Activated CD4-positive, alpha-beta T cell treated with anti-CD3 and anti-CD28 coated beads, Interleukin-2, amount 50 U/mL, for 1 hour (primary cell): ENCODE measurements at regions not wholly inside any gene's neighbourhood (a gene's known extent, or its start where the extent isn't known, plus 50 kb on each side); places are given as distances from the start of the nearest gene placed in this dataset.
"Not testable (repeated sequence)": the region's sequence is repeated elsewhere in the genome, so short reads cannot be mapped to it uniquely, and the experiment has no call there.

Experiments used
- DNase-seq: peaks from one replicate; pipeline ENCODE4 v3.0.0-alpha.2; 2020

DNA sequence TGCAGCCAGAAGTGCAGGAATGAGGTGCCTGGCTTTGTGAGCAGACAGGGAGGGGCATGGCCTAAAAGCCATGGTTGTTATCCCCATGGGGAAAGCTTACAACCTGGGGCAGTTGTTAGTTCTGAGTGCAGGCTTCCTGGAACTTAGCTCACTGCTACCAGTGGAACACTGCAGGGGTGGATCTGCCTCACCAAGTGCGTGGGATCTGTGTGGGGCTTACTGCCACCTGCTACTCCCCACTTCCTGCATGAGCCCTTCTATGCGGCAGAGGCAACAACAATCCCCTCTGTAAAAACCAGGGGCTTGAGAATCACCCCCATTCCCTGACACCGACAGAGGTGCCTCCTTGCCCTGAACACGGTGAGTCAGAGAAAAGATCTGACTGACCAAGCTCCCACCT is 174.6 kb downstream of the SPIN4 start:
- DNase-seq, result not testable (repeated sequence)

DNA sequence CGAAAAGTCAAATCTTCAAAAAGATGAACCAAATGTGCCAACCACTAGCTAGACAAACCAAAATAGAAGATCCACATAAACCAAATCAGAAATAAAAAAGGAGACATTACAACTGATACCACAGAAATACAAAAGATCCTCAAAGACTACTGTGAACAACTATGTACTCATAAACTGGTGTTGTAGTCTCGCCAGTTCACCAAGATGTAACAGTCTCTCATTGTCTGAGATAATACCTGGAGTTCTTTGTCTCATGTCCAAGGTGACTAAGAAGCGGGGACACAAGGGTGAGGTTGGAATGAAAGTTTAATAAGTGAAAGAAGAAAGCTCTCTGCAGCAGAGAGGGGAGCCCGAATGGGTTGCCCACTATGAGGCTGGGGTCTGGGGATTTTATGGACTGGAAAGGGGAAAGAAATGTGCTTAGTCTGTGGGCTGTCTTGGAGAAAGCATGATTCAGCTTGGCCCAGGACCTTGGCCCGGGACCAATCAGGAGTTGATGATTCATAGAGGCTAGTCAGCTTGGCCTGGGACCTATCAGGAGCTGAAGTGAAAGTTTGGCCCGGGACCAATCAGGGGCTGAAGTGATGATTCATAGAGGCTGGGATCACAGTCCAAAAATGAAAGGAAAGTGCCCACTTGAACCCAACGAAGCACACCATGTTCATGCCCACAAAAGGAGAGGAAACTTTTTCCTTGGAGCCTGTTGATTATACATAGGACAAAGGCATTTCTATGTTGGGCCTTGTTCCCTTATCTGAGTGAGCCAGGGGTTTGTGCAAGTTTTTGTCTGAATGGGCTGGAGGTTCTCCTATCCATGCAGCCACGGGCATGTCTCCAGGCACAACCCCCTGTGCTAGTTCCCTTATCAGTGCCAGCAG is 177.1 kb downstream of the SPIN4 start:
- DNase-seq, result not testable (repeated sequence)

DNA sequence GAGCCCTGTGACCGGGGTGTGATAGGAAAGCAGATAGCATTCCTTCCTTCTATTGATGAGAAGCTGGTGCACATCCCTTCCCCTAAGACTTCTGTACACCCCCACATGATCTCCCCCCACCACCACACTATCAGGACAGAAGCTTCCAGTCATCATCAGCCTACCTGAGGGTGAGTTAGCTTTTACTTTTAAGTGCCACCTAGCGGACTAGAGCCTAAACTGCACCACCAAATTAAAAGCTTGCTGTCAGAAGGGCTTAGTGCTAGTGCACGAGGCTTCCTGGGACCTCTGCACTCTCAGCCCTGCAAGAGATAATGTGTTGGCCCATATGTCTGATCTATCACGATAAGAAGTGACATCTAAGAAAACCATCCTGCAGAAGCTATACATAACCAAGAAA is 181.7 kb downstream of the SPIN4 start:
- DNase-seq, result not testable (repeated sequence)

DNA sequence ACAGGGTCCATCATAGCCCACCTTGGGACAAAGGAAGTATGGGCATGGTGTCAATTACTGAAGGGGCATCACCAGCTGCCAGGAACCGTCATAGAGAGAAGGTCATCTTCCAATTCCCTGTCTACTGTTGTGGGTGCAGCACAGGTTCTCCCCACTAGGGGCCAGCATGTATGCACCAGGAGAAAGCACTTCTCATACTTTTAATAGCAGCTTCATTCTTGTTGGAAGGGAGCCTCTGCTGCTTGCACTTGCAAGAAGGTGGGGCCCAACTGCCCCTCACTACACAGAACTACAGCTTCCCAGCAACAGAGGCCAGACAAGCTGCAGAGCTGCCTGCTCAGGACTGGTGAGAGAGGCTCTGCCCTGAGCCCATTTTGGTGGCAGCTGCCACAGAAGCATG is 182.2 kb downstream of the SPIN4 start:
- DNase-seq, result not testable (repeated sequence)

DNA sequence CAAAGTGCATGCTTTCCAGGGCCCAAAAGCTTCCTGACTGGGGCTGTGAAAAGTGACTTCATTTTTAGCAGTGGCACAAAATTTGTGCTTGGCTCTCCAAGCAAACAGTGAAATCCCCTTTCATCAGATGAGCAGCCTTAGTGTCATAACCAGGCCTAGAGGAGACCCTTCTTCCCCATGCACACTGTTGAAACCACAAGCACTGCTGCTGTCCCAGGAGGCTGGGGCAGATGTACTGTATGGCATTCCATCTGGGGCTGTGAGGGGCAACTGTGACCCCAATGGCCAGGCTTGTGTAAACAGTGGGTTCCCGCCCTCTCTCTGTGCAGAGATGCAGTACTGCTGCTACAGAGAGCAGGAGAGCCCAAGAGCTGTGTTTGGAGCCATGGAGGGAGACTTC is 184.1 kb downstream of the SPIN4 start:
- DNase-seq, result not testable (repeated sequence)

DNA sequence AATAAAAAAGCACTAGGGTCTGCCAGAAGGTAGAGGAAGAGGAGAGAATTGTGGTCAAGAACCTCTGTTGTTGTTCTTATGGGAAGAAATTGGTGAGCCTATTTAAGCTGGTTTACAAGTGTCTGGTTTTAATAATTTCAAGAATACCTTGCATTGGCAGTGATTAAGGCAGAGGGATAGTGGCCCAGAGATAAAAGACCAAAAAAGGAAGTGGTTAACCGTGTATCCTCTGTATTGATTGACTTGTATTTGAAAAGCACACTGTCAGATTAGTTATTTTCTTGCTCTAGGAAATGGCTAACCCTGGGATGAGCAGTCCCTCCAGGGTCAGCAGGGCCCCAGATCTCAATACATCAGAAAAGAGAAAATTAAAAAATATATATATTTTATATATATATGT is 190.1 kb downstream of the SPIN4 start:
- DNase-seq, result not testable (repeated sequence)

DNA sequence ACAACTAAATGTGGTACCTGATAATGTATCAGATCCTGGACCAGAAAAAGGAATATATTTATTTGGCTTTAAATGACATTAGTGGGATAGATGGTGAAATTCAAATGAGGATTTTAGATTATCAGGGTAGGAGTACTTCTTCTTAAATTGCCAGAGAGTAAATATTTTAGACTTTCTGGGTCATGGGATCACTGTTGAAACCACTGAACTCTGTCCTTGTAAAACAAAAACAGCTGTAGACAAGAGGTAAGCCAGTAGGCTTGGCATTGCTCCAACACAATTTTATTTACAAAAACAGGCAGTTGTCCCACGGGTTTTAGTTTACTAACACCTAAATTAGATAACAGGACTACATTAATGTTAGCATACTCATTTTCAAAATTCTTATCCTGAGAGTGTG is 190.8 kb downstream of the SPIN4 start:
- DNase-seq, result not testable (repeated sequence)

DNA sequence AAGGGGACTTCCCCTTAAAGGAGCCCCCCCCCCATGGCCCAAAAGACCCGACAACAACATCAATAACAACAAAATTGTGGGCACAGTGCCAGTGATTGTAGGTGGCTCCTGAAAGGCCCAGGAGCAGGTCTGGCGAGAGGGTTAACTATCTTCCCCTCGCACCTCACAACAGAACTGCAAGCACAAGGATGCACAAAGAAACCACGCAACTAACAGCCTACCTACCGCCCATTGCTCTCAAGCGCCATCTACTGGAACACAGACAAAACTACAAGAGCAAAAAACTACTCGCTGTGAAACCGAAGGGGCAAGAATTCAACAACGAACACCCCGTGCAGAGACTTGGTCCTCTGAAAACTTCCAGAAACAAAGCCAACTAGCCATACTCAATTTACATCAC is 205.6 kb downstream of the SPIN4 start:
- DNase-seq, result not testable (repeated sequence)

DNA sequence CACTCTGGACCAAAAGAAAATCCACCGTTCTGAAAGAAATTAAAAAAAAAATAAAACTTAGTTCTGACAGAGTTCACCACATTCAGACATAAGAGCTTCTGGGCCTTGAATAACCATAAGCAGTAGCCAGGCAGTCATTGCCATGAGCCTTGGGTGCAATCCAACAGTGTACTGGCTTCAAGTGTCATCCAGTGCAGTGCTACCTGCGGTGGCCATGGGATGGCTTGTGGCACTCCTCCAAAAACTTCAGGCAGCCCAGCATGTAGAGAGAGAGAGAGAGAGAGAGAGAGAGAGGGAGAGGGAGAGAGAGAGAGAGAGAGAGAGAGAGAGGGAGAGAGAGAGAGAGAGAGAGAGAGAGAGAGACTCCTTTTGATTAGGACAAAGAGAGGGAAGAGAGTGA is 208.5 kb downstream of the SPIN4 start:
- not testable (repeated sequence) for DNase-seq

DNA sequence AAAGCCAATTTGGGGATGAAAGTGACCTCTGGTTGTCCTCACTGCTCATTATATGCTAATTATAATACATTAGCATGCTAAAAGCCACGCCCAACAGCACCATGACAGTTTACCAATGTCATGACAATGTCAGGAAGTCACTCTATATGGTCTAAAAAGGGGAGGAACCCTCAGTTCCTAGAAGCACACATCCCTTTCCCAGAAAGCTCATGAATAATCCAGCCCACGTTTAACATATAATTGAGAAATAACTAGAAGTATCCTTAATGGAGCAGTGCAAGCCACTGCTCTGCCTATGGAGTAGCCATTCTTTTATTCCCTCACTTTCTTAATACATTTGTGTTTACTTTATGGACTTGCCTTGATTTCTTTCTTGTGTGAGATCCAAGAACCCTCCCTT is 215.3 kb downstream of the SPIN4 start:
- DNase-seq, result not testable (repeated sequence)

DNA sequence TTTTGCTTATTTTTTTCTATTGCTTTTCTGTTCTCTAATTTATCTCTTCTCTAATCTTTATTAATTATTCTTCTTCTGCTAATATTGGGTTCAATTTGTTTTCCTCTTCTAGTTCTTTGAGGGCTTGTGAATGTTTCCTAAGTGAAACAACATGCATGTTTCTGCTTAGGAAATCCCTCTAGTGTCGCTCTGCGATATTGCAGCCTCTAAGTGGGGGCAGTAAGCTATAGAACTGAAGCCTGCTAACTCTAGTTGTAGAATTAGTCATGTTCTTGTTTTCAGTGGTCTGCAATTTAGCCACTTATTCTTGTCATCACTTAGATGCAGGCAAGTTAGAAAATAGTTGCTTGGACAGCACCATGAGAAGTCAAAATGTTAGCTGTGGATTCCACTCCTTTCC is 222.6 kb downstream of the SPIN4 start:
- DNase-seq, result no peak

DNA sequence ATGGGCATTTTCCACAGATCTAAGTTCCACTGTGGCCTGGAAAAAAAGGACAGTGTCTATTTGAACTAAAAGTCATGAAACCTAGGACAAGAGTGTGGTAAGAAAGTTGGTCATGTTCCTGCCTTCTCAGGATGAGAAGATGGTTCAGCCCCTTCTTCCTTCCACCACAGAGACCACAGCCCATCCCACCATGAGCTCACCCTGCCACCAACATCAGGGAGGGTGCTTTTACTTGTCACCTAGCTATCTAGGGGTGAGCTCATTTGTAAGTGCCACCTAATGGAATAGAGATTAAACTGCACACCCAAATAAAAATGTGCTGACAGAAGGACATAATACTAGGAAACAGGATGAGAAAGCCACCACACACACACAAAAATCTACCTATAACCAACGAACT is 235.9 kb downstream of the SPIN4 start:
- no peak for DNase-seq

DNA sequence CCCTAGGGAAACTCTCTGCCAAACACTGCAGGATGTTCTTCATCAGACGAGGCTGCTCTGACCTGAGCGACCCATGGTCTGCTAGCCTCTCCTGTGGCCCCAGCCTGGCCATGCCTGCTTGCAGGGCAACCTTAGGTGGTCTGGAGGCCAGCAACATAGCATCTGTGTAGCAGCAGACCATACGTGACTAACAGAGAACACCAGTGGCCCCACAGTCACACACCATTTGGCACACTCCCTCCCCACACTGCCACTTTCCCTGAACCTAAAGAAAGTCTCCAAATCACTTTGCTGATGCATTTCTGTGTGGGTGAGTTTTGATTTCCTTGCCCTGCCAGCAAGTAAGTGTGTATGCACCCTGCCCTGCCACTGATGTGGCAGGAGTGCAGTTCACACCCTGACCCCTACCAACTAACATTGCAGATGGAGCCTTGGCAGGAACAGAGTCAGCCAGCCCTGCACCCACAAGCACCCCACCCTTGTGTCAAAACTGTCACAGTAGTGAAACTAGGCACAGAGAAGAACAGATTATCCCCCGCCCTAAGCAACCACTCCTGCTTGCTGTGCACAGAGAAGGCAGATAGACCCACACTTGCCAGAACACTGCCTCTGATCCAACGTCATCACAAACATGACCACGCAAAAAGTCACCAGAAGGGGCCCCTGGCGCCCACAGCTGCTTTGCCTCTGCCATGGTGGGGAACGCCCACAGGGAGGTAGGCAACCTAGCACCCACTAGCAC is 249.1 kb downstream of the SPIN4 start:
- DNase-seq, result no peak

DNA sequence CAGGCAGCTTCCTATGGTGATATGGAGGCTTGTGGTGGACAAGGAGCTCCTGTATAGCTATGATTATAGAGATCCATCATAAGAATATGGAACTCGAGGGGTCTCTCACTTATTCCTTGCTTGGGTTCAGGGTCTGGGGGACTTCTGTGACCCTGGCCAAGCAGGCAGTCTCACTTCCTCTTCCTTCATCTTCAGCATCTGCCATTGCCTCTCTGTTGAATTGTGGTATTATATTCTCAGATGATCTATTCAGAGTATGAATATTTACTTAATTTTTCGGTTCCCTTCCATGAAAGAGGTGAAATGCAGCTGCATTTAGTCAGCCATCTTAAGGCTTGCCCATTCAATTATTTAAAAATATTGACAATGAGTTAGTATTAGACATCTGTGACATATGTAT is 292.9 kb downstream of the SPIN4 start:
- DNase-seq, result no peak

DNA sequence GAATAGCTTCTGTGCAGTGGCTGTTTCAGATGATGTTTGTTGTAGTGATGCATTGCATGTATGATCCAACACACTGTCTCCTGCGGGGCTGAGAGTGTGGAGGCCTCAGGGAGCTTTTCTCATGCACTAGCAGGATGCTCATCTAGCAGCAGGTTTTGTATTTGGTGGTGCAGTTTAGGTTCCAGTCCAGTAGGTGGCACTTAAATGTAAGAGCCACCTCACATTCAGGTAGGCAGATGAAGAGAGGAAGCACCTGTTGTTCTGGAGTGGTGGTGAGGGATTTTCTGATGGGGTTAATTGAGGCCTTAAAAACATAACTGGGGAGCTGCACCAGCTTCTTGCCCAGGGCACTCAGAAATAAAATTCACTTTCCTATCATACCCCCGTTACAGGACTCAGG is 300.9 kb downstream of the SPIN4 start:
- DNase-seq, result no peak

DNA sequence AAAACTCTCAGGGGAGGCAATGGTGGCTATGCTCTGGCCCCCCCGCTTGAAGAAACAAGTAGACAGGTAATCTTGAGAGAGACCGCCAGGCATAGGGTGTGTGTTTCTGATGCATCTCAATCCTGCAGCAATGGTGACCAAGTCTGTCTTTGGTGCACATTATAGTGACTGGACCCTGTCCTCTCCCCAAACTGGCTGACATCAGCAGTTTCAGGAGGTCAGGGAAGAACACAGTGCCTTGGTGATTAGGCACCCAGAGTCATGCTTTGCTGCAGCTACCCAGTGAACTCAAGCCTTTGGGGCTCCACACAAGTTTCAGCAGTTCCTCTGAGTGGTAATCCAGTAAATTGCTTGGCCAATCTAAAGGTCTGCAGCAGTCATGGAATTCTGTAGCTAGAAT is 318.3 kb downstream of the SPIN4 start:
- DNase-seq, result no peak

DNA sequence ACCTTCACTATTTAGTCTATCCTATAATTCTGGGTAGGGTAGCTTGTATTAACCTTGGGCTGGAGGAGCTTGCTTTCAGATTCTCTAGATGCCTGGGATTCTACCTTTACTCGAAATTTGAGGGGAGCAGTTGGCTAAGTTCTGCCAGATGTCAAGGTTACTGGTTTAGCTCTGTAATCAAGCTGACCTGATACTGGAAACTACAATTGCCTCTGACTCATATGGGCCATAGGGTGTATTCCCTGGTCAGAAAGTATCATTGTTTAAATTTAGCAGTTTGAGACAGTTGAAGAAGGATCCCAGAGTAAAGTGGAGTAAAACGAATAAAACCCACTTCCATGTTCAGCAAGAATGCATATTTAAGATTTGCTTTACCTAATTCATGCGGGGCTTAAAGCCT is 337.6 kb downstream of the SPIN4 start:
- DNase-seq, result no peak

DNA sequence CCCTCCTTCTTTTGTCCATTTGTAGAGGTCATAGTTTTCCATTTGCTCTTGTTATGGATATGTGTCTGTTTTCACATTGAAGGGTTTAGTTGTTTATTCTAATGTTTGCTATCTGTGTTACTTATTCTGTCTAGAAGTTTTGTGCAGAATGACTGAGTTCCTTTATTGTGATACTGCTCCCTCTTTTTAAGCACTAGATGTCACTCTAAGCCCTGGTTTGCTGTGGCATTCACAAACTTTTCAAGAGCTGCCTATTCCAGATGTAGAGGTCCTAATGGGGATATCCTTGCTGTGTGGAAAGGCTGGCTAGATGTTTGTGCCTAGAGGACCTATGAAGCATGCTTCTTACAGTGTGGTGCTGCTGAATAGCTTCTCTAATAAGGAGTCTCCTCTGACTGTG is 338.6 kb downstream of the SPIN4 start:
- DNase-seq, result no peak

DNA sequence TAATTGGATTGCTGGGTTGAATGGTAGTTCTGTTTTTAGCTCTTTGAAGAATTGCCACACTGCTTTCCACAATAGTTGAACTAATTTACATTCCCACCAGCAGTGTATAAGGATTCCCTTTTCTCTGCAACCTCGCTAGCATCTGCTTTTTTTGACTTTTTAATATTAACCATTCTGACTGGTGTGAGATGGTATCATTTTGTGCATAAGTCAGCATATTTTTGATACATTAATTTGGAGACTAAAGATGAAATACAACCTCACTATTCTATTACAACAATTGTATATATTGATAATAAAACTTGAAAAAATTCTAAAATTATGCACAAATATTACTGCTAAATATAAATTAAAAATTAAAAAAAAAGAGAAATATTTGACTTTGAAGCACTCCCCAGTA is 350.9 kb downstream of the SPIN4 start:
- DNase-seq, result not testable (repeated sequence)
